Right lobe of liver (tissue), 6 donors: ENCODE measurements at regions not wholly inside any gene's neighbourhood (a gene's known extent, or its start where the extent isn't known, plus 50 kb on each side); places are given as distances from the start of the nearest gene placed in this dataset.

Source experiments
- ATAC-seq, 4 donors: fragments of 200-7000 bp; cut with Tn5 transposase; one replicate each; pipeline ENCODE4 v1.9.1; 2020; ENCODE audit warnings: mild to moderate bottlenecking in 4 of 4, moderate library complexity in 4 of 4
- DNase-seq, 3 donors: peaks; one replicate each; pipeline ENCODE4 v3.0.0-alpha.2; 2020
- H3K27ac ChIP-seq, 3 donors: fragments of 200-600 bp; one replicate each; pipeline ENCODE4 v1.8.0; 2022
- H3K27me3 ChIP-seq, 2 donors: fragments of 200-600 bp; one replicate each; pipeline ENCODE4 v1.8.0; 2022
- H3K36me3 ChIP-seq, 4 donors: fragments of 200-600 bp; sonication (generic) in 1 of 4; one replicate each; pipeline versions ENCODE4 v1.5.1 to v1.8.0; 2017 to 2022; ENCODE audit warnings: control low read depth in 1 of 4
- H3K4me1 ChIP-seq, 4 donors: fragments of 200-600 bp; sonication (generic) in 1 of 4; one replicate each; pipeline versions ENCODE4 v1.5.1 to v1.8.0; 2017 to 2022; ENCODE audit warnings: control low read depth in 1 of 4
- H3K4me3 ChIP-seq, 3 donors: fragments of 200-600 bp; one replicate each; pipeline ENCODE4 v1.8.0; 2022
- H3K9me3 ChIP-seq, 4 donors: fragments of 200-600 bp; sonication (generic) in 1 of 4; one replicate each; pipeline versions ENCODE4 v1.5.1 to v1.8.0; 2017 to 2022; ENCODE audit warnings: control low read depth in 1 of 4
- CTCF ChIP-seq, 4 donors: fragments of 200-600 bp in 3 of 4; fragments of 450-650 bp in 1 of 4; IDR thresholded peaks; one replicate each; pipeline versions ENCODE4 v1.5.1 to v1.8.0; 2016 to 2022; ENCODE audit warnings: antibody characterized with exemption in 4 of 4, mild to moderate bottlenecking in 2 of 4
- POLR2A ChIP-seq: fragments of 450-650 bp; IDR thresholded peaks from one replicate; pipeline ENCODE4 v1.6.1; 2017; ENCODE audit warnings: antibody characterized with exemption, mild to moderate bottlenecking
- WGBS: methylation state at CpG from one replicate; pipeline ENCODE4 v1.1.6; 2018; ENCODE audit warnings: low coverage, low lambda C conversion rate; ENCODE audit not compliant: insufficient coverage; ENCODE audit errors: missing lambda C conversion rate; 5-methylcytosine and 5-hydroxymethylcytosine counted together
- intact Hi-C, 2 donors: fragments of 100-400 bp; cut with DNase I; formaldehyde crosslinking; loops; one replicate each; pipeline versions ENCODE4 v1.11.2 to v1.14.1; 2022
- donor health status: DM: no; HTN: yes; CAD: no.
- donor health status: DM: no; HTN: no; CAD: no.
- donor health status: DM: no; HTN: no; CAD: no.
- donor health status: DM: no; HTN: yes; CAD: no.
- donor health status: DM: no; HTN: yes; CAD: no.

- DNase-seq (no peak), ATAC-seq (no peak)
- no peaks in the 10 kb centered on the region for H3K27me3 ChIP-seq
- no peaks in the 10 kb centered on the region for H3K9me3 ChIP-seq
- TF ChIP-seq CTCF (IDR thresholded peaks at IDR 0.05) = no peak
- no peak for TF ChIP-seq POLR2A
- H3K27ac ChIP-seq = no peak overlapping the region
- intact Hi-C loops = no loop called here
- 64% methylated on average over 5 of the region's 5 CpGs for WGBS
- no peaks in the 10 kb centered on the region for H3K4me1 ChIP-seq
- no peak overlapping the region for H3K4me3 ChIP-seq
- H3K36me3 ChIP-seq = no peaks in the 10 kb centered on the region
These were observed 113.1 kb downstream of the KLF5 start for GRCh38 chr13:73171926-73172325.

GRCh38 chr13:73171271-73171682 is 112.5 kb downstream of the KLF5 start:
- H3K36me3 ChIP-seq = no peaks in the 10 kb centered on the region
- H3K4me3 ChIP-seq = no peak overlapping the region
- intact Hi-C loops = no loop called here
- WGBS = 61% methylated on average over 5 of the region's 5 CpGs
- no peak for ATAC-seq
- no peak for DNase-seq
- H3K27me3 ChIP-seq = no peaks in the 10 kb centered on the region
- H3K4me1 ChIP-seq = no peaks in the 10 kb centered on the region
- TF ChIP-seq POLR2A (no peak), CTCF (IDR thresholded peaks at IDR 0.05) (no peak)
- no peak overlapping the region for H3K27ac ChIP-seq
- no peaks in the 10 kb centered on the region for H3K9me3 ChIP-seq

- WGBS = 31% methylated on average over 2 of the region's 2 CpGs
- no peak overlapping the region for H3K4me3 ChIP-seq
- intact Hi-C loops = no loop called here
- no peak for ATAC-seq
- no peak overlapping the region for H3K27ac ChIP-seq
- no peaks in the 10 kb centered on the region for H3K9me3 ChIP-seq
- H3K27me3 ChIP-seq = no peaks in the 10 kb centered on the region
- H3K4me1 ChIP-seq = no peaks in the 10 kb centered on the region
- H3K36me3 ChIP-seq = no peaks in the 10 kb centered on the region
- no peak for DNase-seq
- TF ChIP-seq CTCF (IDR thresholded peaks at IDR 0.05) = no peak
- no peak for TF ChIP-seq POLR2A
These were observed 111.2 kb downstream of the KLF5 start for GRCh38 chr13:73169971-73170370.

GRCh38 chr13:73168953-73169401 is 110.2 kb downstream of the KLF5 start:
- Histone ChIP-seq H3K9me3 (no peaks in the 10 kb centered on the region), H3K4me3 (no peak overlapping the region), H3K27ac (no peak overlapping the region), H3K36me3 (no peaks in the 10 kb centered on the region), H3K4me1 (no peaks in the 10 kb centered on the region), H3K27me3 (no peaks in the 10 kb centered on the region)
- WGBS = 67% methylated on average over 4 of the region's 8 CpGs
- TF ChIP-seq CTCF (IDR thresholded peaks at IDR 0.05) = no peak
- TF ChIP-seq POLR2A = no peak
- no peak for ATAC-seq
- DNase-seq = no peak
- intact Hi-C loops = no loop called here
